ENCODE measurements at regions not wholly inside any gene's neighbourhood (a gene's known extent, or its start where the extent isn't known, plus 50 kb on each side); places are given as distances from the start of the nearest gene placed in this dataset.
A peak's percentile ranks its signal among the peaks of the same experiment; 100 is the strongest.

DNA sequence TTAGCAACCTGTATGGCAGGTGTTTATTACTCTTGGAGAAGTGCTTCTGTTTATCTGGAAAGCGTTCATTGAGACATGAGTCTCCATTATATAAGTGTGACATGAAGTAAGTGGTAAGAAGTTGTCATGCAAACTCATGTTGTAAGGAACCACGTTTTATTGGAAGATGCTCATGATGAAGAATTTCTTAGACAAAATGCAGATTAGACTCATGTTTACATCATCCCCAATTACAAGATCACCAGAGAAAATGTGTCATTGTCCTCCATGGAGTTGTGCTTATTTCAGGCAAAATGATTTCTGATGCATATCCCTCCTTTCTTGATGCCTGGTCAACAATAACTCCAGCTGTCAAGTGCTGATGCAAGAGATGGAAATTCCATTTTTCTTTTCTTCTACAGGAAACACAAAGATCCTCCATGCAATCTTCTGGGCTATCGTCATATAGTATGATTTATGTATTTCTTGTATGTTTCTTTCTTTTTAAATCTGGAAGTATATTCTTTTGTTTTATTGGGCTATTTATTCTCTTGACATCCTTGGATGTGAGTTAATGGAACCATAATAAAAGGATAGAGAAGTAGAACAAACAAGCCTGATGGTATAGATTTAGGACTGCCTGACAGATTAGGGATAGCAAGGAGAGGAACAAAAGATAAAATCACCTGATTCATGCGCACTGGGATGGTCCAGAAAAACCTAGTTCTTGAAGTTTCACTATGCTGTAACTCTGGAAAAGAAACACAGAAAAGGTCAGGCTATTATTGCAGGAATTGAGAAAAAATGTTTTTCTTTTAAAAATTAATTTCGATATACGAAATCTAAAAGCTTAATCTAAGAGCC is 50.7 kb upstream of the DIAPH3 start:
- no peak for DNase-seq (ENCODE audit: low read depth)
- no peak for TF ChIP-seq POLR2A (IDR thresholded peaks at IDR 0.05; ENCODE audit: extremely low read depth, insufficient read length)
- TF ChIP-seq MYC (IDR thresholded peaks at IDR 0.05; ENCODE audit: low read depth, low read length) = no peak
- TF ChIP-seq CTCF (IDR thresholded peaks at IDR 0.05; ENCODE audit: low read depth, low read length) = no peak
- TF ChIP-seq, protein P1, sequence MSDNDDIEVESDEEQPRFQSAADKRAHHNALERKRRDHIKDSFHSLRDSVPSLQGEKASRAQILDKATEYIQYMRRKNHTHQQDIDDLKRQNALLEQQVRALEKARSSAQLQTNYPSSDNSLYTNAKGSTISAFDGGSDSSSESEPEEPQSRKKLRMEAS (IDR thresholded peaks at IDR 0.05; ENCODE audit: low read depth, low read length) = no peak
- H3K4me3 ChIP-seq (ENCODE audit: low read depth, low read length) = no peak overlapping the region

- no peak for DNase-seq (ENCODE audit: low read depth)
- no peak for TF ChIP-seq CTCF (IDR thresholded peaks at IDR 0.05; ENCODE audit: low read depth, low read length)
- TF ChIP-seq, protein P1 (IDR thresholded peaks at IDR 0.05; ENCODE audit: low read depth, low read length) = no peak
- no peak for TF ChIP-seq POLR2A (IDR thresholded peaks at IDR 0.05; ENCODE audit: extremely low read depth, insufficient read length)
- no peak for TF ChIP-seq MYC (IDR thresholded peaks at IDR 0.05; ENCODE audit: low read depth, low read length)
- H3K4me3 ChIP-seq (ENCODE audit: low read depth, low read length) = no peak overlapping the region
These were observed 56.3 kb upstream of the DIAPH3 start for GRCh38 chr13:60220072-60220471.

GRCh38 chr13:60221581-60221980 is 57.9 kb upstream of the DIAPH3 start:
- no peak for DNase-seq (ENCODE audit: low read depth)
- TF ChIP-seq POLR2A (IDR thresholded peaks at IDR 0.05; ENCODE audit: extremely low read depth, insufficient read length) (no peak), CTCF (IDR thresholded peaks at IDR 0.05; ENCODE audit: low read depth, low read length) (no peak), MYC (IDR thresholded peaks at IDR 0.05; ENCODE audit: low read depth, low read length) (no peak)
- TF ChIP-seq, protein P1 (IDR thresholded peaks at IDR 0.05; ENCODE audit: low read depth, low read length) = no peak

GRCh38 chr13:60226507-60226906 is 62.8 kb upstream of the DIAPH3 start:
- TF ChIP-seq CTCF (IDR thresholded peaks at IDR 0.05; ENCODE audit: low read depth, low read length) = peak; percentile 20
- no peak for TF ChIP-seq POLR2A (IDR thresholded peaks at IDR 0.05; ENCODE audit: extremely low read depth, insufficient read length)
- peak; percentile 36 for DNase-seq (ENCODE audit: low read depth)

More at GRCh38 chr13:60221581-60221980, 57.9 kb upstream of the DIAPH3 start:
- H3K4me3 ChIP-seq (ENCODE audit: low read depth, low read length) = no peak overlapping the region

DNA sequence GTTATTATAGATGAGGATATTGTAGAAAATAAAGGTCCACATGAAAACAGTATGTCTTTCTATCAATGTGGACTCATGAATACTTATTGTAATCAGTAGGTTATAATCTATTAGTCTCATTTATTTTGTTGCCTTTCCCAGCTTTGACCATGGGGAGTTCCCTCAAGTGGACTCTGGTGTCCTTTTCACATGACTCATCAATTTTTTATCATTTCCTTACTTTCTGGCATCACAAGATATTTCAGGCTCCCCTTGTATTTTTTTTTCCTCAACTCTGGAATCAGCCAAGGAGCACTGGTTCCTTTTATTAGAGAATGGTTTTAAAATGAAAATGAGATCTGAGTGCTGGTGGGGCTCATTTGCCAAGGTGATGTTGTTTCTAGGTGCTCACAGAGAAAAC is 63.4 kb upstream of the DIAPH3 start:
- H3K4me3 ChIP-seq (ENCODE audit: low read depth, low read length) = no peak overlapping the region
- no peak for TF ChIP-seq POLR2A (IDR thresholded peaks at IDR 0.05; ENCODE audit: extremely low read depth, insufficient read length)
- no peak for TF ChIP-seq CTCF (IDR thresholded peaks at IDR 0.05; ENCODE audit: low read depth, low read length)
- TF ChIP-seq MYC (IDR thresholded peaks at IDR 0.05; ENCODE audit: low read depth, low read length) = no peak
- TF ChIP-seq, protein P1 (IDR thresholded peaks at IDR 0.05; ENCODE audit: low read depth, low read length) = no peak
- no peak for DNase-seq (ENCODE audit: low read depth)

More at GRCh38 chr13:60226507-60226906, 62.8 kb upstream of the DIAPH3 start:
- no peak overlapping the region for H3K4me3 ChIP-seq (ENCODE audit: low read depth, low read length)
